ENCODE measurements at regions not wholly inside any gene's neighbourhood (a gene's known extent, or its start where the extent isn't known, plus 50 kb on each side); places are given as distances from the start of the nearest gene placed in this dataset.
"Not testable (repeated sequence)": the region's sequence is repeated elsewhere in the genome, so short reads cannot be mapped to it uniquely, and the experiment has no call there.

GRCh38 chr10:42533866-42534265 lies 104.5 kb downstream of the ZNF33B start:
- DNase-seq (ENCODE audit: low read depth, low spot score), result not testable (repeated sequence)

DNA sequence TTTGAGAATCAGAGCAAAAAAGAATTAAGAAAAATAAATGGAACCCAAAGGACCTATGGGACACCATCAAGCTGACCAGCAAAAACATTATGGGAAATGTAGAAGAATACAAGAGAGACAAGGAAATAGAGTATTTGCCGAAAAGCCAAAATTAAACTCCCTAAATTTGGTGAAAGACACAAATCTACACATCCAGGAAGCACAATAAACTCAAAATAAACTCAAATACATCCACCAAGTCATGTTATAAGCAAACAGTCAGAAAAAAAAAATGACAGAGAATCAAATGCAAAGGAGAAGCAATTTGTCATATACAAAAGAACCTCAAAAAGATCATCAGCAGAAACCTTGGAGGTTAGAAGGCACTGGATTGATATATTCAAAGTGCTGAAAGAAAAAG lies 105.4 kb downstream of the ZNF33B start:
- DNase-seq (ENCODE audit: low read depth, low spot score), result no peak

DNA sequence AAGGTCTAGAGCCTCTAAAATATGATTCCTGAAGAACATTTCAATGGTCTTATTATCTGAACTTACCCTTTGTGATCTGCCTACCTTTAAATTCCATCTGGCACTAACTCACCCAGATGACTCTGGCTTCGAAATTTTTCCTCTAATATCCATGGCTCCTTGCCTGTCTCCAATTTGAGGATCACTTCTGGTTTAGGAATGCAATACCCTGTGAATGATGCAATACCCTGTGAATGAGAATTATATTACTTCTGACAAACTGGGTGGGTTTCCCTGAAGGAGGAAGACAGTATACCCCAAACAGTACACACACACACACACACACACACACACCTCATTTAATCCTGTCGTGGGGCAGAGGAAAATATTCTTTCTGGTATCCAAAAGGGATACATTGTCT lies 115.3 kb downstream of the ZNF33B start:
- DNase-seq (ENCODE audit: low read depth, low spot score), result no peak

DNA sequence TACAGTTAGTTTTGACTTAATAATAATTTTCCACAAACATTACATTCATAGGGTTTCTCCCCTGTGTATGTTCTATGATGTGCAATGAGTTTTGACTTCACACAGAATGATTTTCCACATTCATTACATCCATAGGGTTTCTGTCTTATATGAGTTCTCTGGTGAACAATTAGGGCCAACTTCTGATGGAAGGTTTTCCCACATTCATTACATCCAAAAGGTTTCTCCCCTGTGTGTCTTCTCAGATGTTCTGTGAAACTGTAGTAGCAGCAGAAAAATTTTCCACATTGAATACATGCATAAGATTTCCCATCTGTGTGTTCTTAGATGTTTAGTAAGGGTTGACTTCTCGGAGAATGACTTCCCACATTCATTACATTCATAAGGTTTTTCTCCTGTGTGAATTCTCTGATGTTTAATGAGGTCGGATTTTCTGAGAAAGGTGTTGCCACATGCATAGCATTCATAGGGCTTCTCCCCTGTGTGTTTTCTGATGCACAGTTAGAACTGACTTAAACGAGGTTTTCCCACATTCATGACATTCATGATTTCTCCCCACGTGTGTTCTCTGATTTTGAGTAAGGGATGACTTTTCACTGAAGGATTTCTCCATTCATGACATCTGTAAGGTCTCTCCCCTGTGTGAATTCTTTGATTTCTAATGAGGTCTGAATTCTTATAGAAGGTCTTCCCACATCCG lies 118.5 kb downstream of the ZNF33B start:
- DNase-seq (ENCODE audit: low read depth, low spot score), result no peak

- DNase-seq (ENCODE audit: low read depth, low spot score), result no peak
Observed at GRCh38 chr10:42519079-42519478, 119.3 kb downstream of the ZNF33B start.

DNA sequence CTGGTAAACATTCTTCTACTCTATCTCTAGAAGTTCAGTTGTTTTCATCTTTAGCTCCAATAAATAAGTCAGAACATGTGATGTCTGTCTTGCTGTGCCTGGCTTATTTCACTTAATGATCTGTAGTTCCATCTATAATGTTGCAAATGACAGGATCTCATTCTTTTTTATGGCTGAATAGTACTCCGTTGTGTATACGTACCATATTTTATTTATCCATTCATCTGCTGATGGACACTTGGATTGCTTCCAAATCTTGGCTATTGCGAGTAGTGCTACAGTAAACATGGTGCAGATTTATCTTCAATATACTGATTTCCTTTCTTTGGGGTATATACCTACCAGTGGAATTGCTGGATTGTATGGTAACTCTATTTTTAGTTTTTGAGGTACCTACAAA lies 124.4 kb downstream of the ZNF33B start:
- DNase-seq (ENCODE audit: low read depth, low spot score), result no peak

GRCh38 chr10:42491801-42492200 lies 146.6 kb downstream of the ZNF33B start:
- DNase-seq (ENCODE audit: low read depth, low spot score), result no peak

GRCh38 chr10:42491001-42491592 lies 147.3 kb downstream of the ZNF33B start:
- no peak for DNase-seq (ENCODE audit: low read depth, low spot score)

GRCh38 chr10:42490368-42490767 lies 148.0 kb downstream of the ZNF33B start:
- DNase-seq (ENCODE audit: low read depth, low spot score), result no peak

GRCh38 chr10:42488416-42488815 lies 150.0 kb downstream of the ZNF33B start:
- DNase-seq (ENCODE audit: low read depth, low spot score), result peak; percentile 66

DNA sequence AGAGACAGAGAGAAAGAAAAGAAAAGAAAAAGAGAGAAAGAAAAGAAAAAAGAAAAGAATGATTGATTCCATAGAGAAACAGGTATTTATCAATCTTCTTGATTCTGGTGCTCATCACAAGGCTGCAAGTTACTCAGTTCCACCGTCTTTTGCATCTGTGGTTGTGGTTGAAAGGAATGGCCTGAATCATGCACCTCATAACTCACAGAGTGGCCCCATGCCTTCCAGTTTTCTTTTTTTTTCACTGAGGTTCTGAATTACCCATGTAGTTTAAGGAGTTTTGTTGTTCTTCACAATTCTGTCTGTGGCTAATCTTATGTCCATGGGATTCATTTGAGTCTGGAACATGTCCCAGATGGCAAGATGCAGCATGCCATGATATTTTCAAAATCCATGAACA lies 156.0 kb downstream of the ZNF33B start:
- no peak for DNase-seq (ENCODE audit: low read depth, low spot score)

GRCh38 chr10:42479057-42479456 lies 159.3 kb downstream of the ZNF33B start:
- DNase-seq (ENCODE audit: low read depth, low spot score), result no peak

DNA sequence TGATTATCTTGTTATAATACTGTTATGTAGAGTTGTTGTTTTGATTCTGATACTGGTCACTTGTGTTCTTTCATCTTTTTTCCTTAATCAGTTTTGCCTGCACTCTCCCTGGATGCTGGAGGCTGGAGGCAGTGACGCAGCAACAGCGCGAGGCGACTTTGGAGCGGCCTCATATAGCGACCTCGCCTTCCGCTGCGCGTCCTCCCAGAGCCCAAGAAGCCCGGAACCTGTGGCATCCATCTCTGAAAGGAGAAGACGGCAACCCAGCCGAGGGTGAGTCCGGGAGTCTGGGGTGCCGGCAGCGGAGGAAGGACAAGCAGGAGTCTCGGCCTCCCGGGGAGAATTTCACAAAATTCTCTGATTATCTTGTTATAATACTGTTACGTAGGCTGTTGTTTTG lies 161.2 kb downstream of the ZNF33B start:
- DNase-seq (ENCODE audit: low read depth, low spot score), result no peak

DNA sequence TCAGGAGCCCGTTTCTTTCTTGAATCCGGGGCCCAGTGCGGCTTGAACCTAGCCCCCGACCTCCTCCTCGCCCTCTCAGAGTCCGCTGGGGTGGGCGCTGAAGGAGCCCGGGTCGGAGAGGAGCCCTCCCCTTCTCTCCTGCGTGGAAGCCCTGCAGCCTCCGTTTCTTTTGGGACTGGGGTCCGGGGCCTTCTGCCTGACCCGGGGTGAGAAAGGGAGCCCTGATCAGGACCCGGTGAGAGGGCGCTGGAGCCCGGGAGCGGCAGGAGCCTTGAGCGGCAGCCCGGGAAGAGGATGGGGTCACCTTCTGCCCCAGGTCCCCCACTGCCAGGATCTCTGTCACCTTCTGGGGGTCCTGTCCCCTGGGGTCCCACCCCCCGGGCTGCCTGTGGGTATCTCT lies 162.3 kb downstream of the ZNF33B start:
- no peak for DNase-seq (ENCODE audit: low read depth, low spot score)

- peak; percentile 0 for DNase-seq (ENCODE audit: low read depth, low spot score)
Observed at GRCh38 chr10:42475168-42476098, 162.9 kb downstream of the ZNF33B start.

- no peak for DNase-seq (ENCODE audit: low read depth, low spot score)
Observed at GRCh38 chr10:42454313-42454712, 184.1 kb downstream of the ZNF33B start.

DNA sequence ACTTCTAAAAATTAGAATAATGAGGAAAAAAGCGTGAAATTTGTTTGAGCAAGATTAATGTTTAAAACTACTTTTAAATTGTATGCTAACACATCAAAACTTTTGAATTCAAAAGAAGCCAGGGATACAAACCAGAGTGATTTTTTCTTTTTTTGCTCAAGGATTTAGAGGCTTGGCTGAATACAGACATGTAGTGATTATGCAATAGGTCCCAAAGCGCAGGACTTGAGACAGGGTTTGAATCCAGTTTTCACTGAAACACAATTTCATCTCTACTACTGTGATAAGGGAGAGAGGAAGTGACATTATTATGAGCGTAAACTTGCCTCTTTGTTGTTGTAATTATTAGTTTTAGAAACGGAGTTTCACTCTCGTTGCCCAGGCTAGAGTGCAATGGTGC lies 207.3 kb downstream of the ZNF33B start:
- DNase-seq (ENCODE audit: low read depth, low spot score), result no peak

DNA sequence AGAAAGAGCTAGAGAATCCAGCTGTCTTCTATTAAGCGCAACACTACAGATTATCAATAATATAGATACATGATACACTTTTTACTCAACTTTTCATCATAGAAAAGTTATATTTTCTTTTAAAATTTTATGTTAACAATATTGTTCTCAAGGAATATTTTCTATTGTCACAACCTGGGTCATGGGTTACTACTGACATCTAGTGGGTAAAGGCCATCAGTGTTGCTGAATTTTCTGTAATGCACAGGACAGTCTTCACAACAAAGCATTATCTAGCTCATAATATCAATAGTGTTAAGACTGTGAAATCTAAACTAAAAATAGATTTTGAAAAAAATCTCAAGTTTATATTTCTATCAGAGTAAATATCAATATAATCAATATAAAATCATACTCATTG lies 209.8 kb downstream of the ZNF33B start:
- no peak for DNase-seq (ENCODE audit: low read depth, low spot score)

- no peak for DNase-seq (ENCODE audit: low read depth, low spot score)
Observed at GRCh38 chr10:42422911-42423310, 215.5 kb downstream of the ZNF33B start.

DNA sequence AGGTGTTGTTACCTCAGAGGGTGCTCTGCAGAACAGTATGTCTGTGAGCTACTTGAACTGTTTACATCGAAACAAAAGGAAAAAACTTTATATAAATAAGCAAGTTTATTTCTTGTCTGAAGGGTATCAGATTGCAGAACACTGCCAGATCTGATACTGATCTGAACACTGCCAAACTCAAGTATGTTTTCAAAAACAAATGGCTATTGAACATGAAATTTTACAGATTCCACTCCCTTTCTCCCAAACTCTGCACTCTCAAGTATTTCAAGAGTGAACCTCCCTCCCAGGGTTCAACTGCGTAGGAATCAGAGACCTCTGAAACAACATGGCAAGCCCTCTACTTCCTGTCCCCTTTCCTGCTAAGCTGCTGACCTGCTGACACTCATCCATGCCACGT lies 216.6 kb downstream of the ZNF33B start:
- DNase-seq (ENCODE audit: low read depth, low spot score), result no peak

DNA sequence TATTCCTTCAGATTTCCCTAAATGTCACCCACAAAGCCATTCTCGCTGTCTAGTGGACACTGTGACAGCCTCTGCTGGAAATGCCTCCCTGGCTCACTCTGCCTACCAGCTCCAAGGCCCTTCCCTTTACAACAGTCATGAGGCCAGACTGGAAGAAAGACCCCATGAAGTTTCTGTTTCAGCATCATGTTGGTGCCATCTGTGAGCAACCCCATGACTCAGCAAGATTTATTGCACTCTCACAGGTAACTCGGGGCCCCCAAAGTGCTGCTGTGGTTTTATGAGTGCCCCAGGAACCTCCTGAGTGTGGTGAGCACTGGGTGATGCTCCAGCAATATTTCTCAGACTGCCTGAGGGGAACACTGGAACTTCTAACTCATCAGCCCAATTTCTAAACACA lies 218.6 kb downstream of the ZNF33B start:
- no peak for DNase-seq (ENCODE audit: low read depth, low spot score)

GRCh38 chr10:42380926-42381547 lies 257.3 kb downstream of the ZNF33B start:
- DNase-seq (ENCODE audit: low read depth, low spot score), result no peak

All from pulmonary artery endothelial cell (primary cell).